K562 (cell line): ENCODE measurements at regions not wholly inside any gene's neighbourhood (a gene's known extent, or its start where the extent isn't known, plus 50 kb on each side); places are given as distances from the start of the nearest gene placed in this dataset.

Experiments
- CHCHD3 ChIP-seq: fragments of 250-450 bp; sonication (Bioruptor Pico); IDR thresholded peaks from 2 replicates; pipeline ENCODE4 v2.1.2; 2022; ENCODE audit warnings: mild to moderate bottlenecking
- CHD7 ChIP-seq: fragments of 200-600 bp; sonication (generic); IDR thresholded peaks from one replicate; pipeline ENCODE4 v1.6.1; 2012; ENCODE audit warnings: mild to moderate bottlenecking, low read depth, low read length, inconsistent platforms
- CSDE1 ChIP-seq, 2 experiments: fragments of 450-650 bp; IDR thresholded peaks; 2 replicates each; pipeline ENCODE4 v1.6.1; 2016; ENCODE audit warnings: mild to moderate bottlenecking in 1 of 2
- HNRNPK ChIP-seq: fragments of 200-400 bp; formaldehyde crosslinking; IDR thresholded peaks from one replicate; pipeline ENCODE4 v1.6.1; 2018; ENCODE audit warnings: mild to moderate bottlenecking, low read depth, low read length; ENCODE audit not compliant: poor library complexity, severe bottlenecking
- RAD51 ChIP-seq: fragments of 450-650 bp; IDR thresholded peaks from 2 replicates; pipeline ENCODE4 v1.7.1; 2016; ENCODE audit warnings: low read depth, mild to moderate bottlenecking, borderline replicate concordance
- TAF1 ChIP-seq: IDR thresholded peaks from 2 replicates; pipeline ENCODE4 v1.6.1; 2011; ENCODE audit warnings: mild to moderate bottlenecking, low read length, moderate library complexity; ENCODE audit not compliant: insufficient read depth, control insufficient read depth, severe bottlenecking; ENCODE audit errors: extremely low read depth
- THAP7 ChIP-seq: fragments of 250-450 bp; sonication (Bioruptor Pico); IDR thresholded peaks from 2 replicates; pipeline ENCODE4 v1.5.0; 2021
- U2AF1 ChIP-seq: fragments of 200-400 bp; formaldehyde crosslinking; optimal IDR thresholded peaks from 2 replicates; pipeline ENCODE3; 2017; ENCODE audit warnings: mild to moderate bottlenecking, low read depth, low read length, moderate library complexity
- YBX1 ChIP-seq: fragments of 450-650 bp; IDR thresholded peaks from 2 replicates; pipeline ENCODE4 v1.7.1; 2016; ENCODE audit warnings: mild to moderate bottlenecking
- ZFPM2 ChIP-seq: fragments of 250-450 bp; sonication (Bioruptor Pico); IDR thresholded peaks from 2 replicates; pipeline ENCODE4 v1.5.1; 2022; ENCODE audit warnings: mild to moderate bottlenecking
- ZKSCAN8 ChIP-seq: fragments of 200-800 bp; sonication (Bioruptor generic); IDR thresholded peaks from 2 replicates; pipeline ENCODE4 v1.6.1; 2016; ENCODE audit warnings: missing genetic modification characterization, missing compliant biosample characterization
- ZNF140 ChIP-seq: fragments of 250-450 bp; sonication (Bioruptor Pico); IDR thresholded peaks from 2 replicates; pipeline ENCODE4 v1.8.0; 2021; ENCODE audit warnings: moderate library complexity, mild to moderate bottlenecking, inconsistent platforms
- ZNF232 ChIP-seq: sonication (generic); formaldehyde crosslinking; IDR thresholded peaks from 2 replicates; pipeline ENCODE4 v1.8.0; 2022; ENCODE audit warnings: mild to moderate bottlenecking, missing genetic modification reagents
- ZNF311 ChIP-seq: fragments of 250-450 bp; sonication (Bioruptor Pico); IDR thresholded peaks from 2 replicates; pipeline ENCODE4 v1.4.0; 2020; ENCODE audit warnings: mild to moderate bottlenecking, moderate library complexity

GRCh38 chr7:68718097-68718551 is 880.2 kb upstream of the AUTS2 start (continued):
- no peak for TF ChIP-seq CHD7
- TF ChIP-seq TAF1, result no peak
- no peak for TF ChIP-seq ZNF232 (CRISPR knock-in tag)
- TF ChIP-seq ZNF311 (CRISPR knock-in tag), result no peak
- no peak for TF ChIP-seq YBX1
- no peak for TF ChIP-seq ZFPM2 (CRISPR knock-in tag)
- TF ChIP-seq ZNF140 (CRISPR knock-in tag), result no peak
- TF ChIP-seq ZKSCAN8 (CRISPR knock-in tag), result no peak
- TF ChIP-seq CHCHD3 (CRISPR knock-in tag), result no peak
- no peak for TF ChIP-seq THAP7
- no peak for TF ChIP-seq HNRNPK
- TF ChIP-seq U2AF1, result no peak
- no peak for TF ChIP-seq RAD51
- TF ChIP-seq CSDE1 (IDR thresholded peaks at IDR 0.05), result no peak
